ENCODE measurements at regions not wholly inside any gene's neighbourhood (a gene's known extent, or its start where the extent isn't known, plus 50 kb on each side); places are given as distances from the start of the nearest gene placed in this dataset.

- DNase-seq (ENCODE audit: low read depth) = no peak
- TF ChIP-seq, protein P1, sequence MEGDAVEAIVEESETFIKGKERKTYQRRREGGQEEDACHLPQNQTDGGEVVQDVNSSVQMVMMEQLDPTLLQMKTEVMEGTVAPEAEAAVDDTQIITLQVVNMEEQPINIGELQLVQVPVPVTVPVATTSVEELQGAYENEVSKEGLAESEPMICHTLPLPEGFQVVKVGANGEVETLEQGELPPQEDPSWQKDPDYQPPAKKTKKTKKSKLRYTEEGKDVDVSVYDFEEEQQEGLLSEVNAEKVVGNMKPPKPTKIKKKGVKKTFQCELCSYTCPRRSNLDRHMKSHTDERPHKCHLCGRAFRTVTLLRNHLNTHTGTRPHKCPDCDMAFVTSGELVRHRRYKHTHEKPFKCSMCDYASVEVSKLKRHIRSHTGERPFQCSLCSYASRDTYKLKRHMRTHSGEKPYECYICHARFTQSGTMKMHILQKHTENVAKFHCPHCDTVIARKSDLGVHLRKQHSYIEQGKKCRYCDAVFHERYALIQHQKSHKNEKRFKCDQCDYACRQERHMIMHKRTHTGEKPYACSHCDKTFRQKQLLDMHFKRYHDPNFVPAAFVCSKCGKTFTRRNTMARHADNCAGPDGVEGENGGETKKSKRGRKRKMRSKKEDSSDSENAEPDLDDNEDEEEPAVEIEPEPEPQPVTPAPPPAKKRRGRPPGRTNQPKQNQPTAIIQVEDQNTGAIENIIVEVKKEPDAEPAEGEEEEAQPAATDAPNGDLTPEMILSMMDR (IDR thresholded peaks at IDR 0.05; ENCODE audit: insufficient read depth, low read length) = no peak
- no peak overlapping the region for H3K4me3 ChIP-seq (ENCODE audit: low read depth, low read length)
Observed at GRCh38 chr5:138625134-138625533, 49.9 kb upstream of the HSPA9 start.
